Body of pancreas (tissue), 4 donors: ENCODE measurements at regions not wholly inside any gene's neighbourhood (a gene's known extent, or its start where the extent isn't known, plus 50 kb on each side); places are given as distances from the start of the nearest gene placed in this dataset.
A peak's percentile ranks its signal among the peaks of the same experiment; 100 is the strongest.

Experiments
- ATAC-seq: fragments of 150-250 bp; one replicate; pipeline ENCODE4 v1.9.1; 2016
- DNase-seq, 4 donors: peaks; one replicate each; pipeline ENCODE4 v3.0.0-alpha.2; 2019
- H3K27ac ChIP-seq, 4 donors: fragments of 200-600 bp; sonication (generic); 1 replicate in 3 of 4; 2 replicates in 1 of 4; pipeline versions ENCODE4 v1.5.1 to v1.6.1; 2016 to 2019; ENCODE audit warnings: mild to moderate bottlenecking in 1 of 4, mixed read lengths in 1 of 4, moderate library complexity in 1 of 4
- H3K27me3 ChIP-seq, 2 donors: fragments of 200-600 bp; sonication (generic); one replicate each; pipeline ENCODE4 v1.6.0; 2016; ENCODE audit warnings: mild to moderate bottlenecking in 1 of 2
- H3K36me3 ChIP-seq, 2 donors: fragments of 200-600 bp; sonication (generic); replicated peaks in 1 of 2; 2 replicates each; pipeline ENCODE4 v1.5.1; 2016; ENCODE audit warnings: low read depth in 2 of 2; ENCODE audit not compliant: insufficient read depth in 1 of 2
- H3K4me1 ChIP-seq: fragments of 200-600 bp; sonication (generic); one replicate; pipeline ENCODE4 v1.6.0; 2016
- H3K4me3 ChIP-seq, 2 donors: fragments of 200-600 bp; sonication (generic); 1 replicate in 1 of 2; 2 replicates in 1 of 2; pipeline ENCODE4 v1.5.1; 2016 to 2019
- H3K9me3 ChIP-seq, 3 donors: fragments of 200-600 bp; sonication (generic); 1 replicate in 2 of 3; 2 replicates in 1 of 3; pipeline ENCODE4 v1.5.1; 2016
- POLR2A ChIP-seq, 3 donors: fragments of 450-650 bp; IDR thresholded peaks; one replicate each; pipeline ENCODE4 v1.6.1; 2016; ENCODE audit warnings: antibody characterized with exemption in 3 of 3, mild to moderate bottlenecking in 2 of 3
- WGBS, 2 donors: methylation state at CpG; one replicate each; pipeline ENCODE4 v1.1.5; 2017; 5-methylcytosine and 5-hydroxymethylcytosine counted together
- intact Hi-C: fragments of 100-400 bp; cut with DNase I; formaldehyde crosslinking; loops from one replicate; pipeline ENCODE4 v1.15.1; 2023
- TF ChIP-seq, protein P1 (sequence below), 7 experiments: fragments of 450-650 bp in 4 of 7; fragments of 200-600 bp in 3 of 7; sonication (generic) in 3 of 7; IDR thresholded peaks; one replicate each; pipeline ENCODE4 v1.5.1; 2016 to 2019; ENCODE audit warnings: antibody characterized with exemption in 7 of 7

GRCh38 chr5:8156706-8157105, 287.8 kb downstream of the MTRR start:
- TF ChIP-seq, protein P1, sequence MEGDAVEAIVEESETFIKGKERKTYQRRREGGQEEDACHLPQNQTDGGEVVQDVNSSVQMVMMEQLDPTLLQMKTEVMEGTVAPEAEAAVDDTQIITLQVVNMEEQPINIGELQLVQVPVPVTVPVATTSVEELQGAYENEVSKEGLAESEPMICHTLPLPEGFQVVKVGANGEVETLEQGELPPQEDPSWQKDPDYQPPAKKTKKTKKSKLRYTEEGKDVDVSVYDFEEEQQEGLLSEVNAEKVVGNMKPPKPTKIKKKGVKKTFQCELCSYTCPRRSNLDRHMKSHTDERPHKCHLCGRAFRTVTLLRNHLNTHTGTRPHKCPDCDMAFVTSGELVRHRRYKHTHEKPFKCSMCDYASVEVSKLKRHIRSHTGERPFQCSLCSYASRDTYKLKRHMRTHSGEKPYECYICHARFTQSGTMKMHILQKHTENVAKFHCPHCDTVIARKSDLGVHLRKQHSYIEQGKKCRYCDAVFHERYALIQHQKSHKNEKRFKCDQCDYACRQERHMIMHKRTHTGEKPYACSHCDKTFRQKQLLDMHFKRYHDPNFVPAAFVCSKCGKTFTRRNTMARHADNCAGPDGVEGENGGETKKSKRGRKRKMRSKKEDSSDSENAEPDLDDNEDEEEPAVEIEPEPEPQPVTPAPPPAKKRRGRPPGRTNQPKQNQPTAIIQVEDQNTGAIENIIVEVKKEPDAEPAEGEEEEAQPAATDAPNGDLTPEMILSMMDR (IDR thresholded peaks at IDR 0.05), result no peak
- TF ChIP-seq POLR2A (IDR thresholded peaks at IDR 0.05), result no peak
- no peak overlapping the region for H3K4me3 ChIP-seq
- no peaks in the 10 kb centered on the region for H3K9me3 ChIP-seq
- H3K27ac ChIP-seq, result no peak overlapping the region
- WGBS, 2 donors, result 63 to 68% methylated on average over 3 of the region's 3 CpGs
- H3K4me1 ChIP-seq, result no peaks in the 10 kb centered on the region
- no peaks in the 10 kb centered on the region for H3K27me3 ChIP-seq
- DNase-seq (no peak), ATAC-seq (no peak)
- no peaks in the 10 kb centered on the region for H3K36me3 ChIP-seq
- intact Hi-C loops, result no loop called here

DNA sequence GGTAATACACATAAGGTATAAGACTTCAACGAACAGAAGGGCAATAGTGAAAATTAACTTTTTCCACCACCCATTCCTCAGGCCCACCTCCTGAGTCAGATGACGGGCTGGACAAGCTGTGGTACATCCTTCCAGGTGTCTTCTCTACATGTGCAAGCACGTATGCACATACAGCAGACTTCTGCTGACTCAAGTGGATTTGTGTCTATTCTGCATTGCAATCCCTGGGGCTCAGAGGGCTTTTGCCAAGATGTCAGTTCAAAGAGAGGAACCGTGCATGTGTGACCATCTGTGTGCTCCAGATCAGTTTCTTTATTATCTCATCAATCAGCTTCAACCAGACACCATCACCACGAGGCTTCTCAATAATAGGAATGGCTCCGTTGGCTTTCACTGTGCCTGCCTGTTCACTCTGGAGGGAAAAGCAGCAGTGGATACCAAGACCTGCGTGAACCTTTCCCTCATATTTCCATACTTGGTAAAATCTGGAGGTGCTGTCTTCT, 288.4 kb downstream of the MTRR start:
- H3K27ac ChIP-seq, result no peak overlapping the region
- TF ChIP-seq, protein P1 (IDR thresholded peaks at IDR 0.05), result no peak
- TF ChIP-seq POLR2A (IDR thresholded peaks at IDR 0.05), result no peak
- no peaks in the 10 kb centered on the region for H3K4me1 ChIP-seq
- H3K4me3 ChIP-seq, result no peak overlapping the region
- intact Hi-C loops, result no loop called here
- no peaks in the 10 kb centered on the region for H3K9me3 ChIP-seq
- no peak for ATAC-seq
- WGBS, 2 donors, result 58 to 67% methylated on average over 7 of the region's 7 CpGs
- H3K27me3 ChIP-seq, result no peaks in the 10 kb centered on the region
- DNase-seq, result no peak
- H3K36me3 ChIP-seq, result no peaks in the 10 kb centered on the region

DNA sequence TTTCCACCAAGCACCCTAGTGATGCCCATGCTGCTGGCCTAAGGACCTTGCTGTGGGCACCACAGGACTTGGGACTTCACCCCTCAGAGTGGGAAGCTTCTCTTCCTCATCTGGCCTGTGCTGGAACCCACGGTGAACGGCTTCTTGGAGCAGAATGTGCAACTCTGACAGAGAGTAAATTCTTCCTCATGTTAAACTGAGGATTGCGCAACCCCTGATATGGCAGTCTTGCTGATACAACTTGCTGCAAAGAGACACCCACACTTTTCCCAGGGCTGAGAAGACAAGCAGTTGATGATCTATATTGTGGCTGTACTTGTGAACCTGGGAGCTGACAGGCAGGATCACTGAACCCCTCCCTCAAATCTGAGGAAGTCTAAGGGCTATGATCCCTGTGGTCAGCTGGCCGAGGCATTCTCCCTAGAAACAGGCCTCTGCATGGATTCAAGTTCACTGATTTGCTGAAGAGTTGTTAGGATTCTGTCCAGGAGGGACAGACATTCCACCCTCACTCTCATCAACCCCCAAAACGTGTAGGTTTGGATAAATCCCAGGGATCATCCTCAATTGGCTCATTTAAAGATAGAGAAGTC, 307.2 kb downstream of the MTRR start:
- ATAC-seq (no peak), DNase-seq (peak in 1 of 4 donors; percentile 30)
- TF ChIP-seq POLR2A (IDR thresholded peaks at IDR 0.05), result no peak
- TF ChIP-seq, protein P1 (IDR thresholded peaks at IDR 0.05), result no peak
- Histone ChIP-seq H3K36me3 (no peaks in the 10 kb centered on the region), H3K4me1 (no peaks in the 10 kb centered on the region), H3K27ac (no peak overlapping the region), H3K27me3 (no peaks in the 10 kb centered on the region), H3K4me3 (no peak overlapping the region), H3K9me3 (no peaks in the 10 kb centered on the region)
- 35 to 37% methylated on average over 5 of the region's 5 CpGs for WGBS, 2 donors
- intact Hi-C loops, result no loop called here

GRCh38 chr5:8184455-8185063, 315.6 kb downstream of the MTRR start:
- ATAC-seq (peak; percentile 85), DNase-seq (peak; percentile 63 to 84 (median 72))

More at GRCh38 chr5:8184455-8185063, 315.6 kb downstream of the MTRR start:
- Histone ChIP-seq H3K9me3 (no peaks in the 10 kb centered on the region), H3K4me1 (peaks cover 7% of the 10 kb centered on the region), H3K4me3 (no peak overlapping the region), H3K36me3 (no peaks in the 10 kb centered on the region), H3K27ac (no peak overlapping the region), H3K27me3 (no peaks in the 10 kb centered on the region)
- intact Hi-C loops, result no loop called here
- WGBS, 2 donors, result 23 to 35% methylated on average over 5 of the region's 5 CpGs
- no peak for TF ChIP-seq POLR2A (IDR thresholded peaks at IDR 0.05)
- TF ChIP-seq, protein P1 (IDR thresholded peaks at IDR 0.05), result peak; percentile 55 to 72 (median 67)
